Immature natural killer cell (primary cell): ENCODE measurements at regions not wholly inside any gene's neighbourhood (a gene's known extent, or its start where the extent isn't known, plus 50 kb on each side); places are given as distances from the start of the nearest gene placed in this dataset.

Experiments used
- DNase-seq, 3 donors: peaks; one replicate each; pipeline ENCODE4 v3.0.0; 2022; ENCODE audit warnings: mixed read lengths in 1 of 3
- H3K27ac Mint-ChIP-seq, 6 donors: one replicate each; pipeline ENCODE4 v1.8.0; 2020; ENCODE audit warnings: mixed read lengths in 6 of 6, mild to moderate bottlenecking in 5 of 6, inconsistent platforms in 4 of 6, moderate library complexity in 3 of 6
- H3K27me3 Mint-ChIP-seq, 3 donors: one replicate each; pipeline ENCODE4 v1.8.0; 2020 to 2021; ENCODE audit warnings: low read depth in 3 of 3, mild to moderate bottlenecking in 3 of 3, mixed read lengths in 3 of 3, moderate library complexity in 3 of 3, inconsistent platforms in 1 of 3
- H3K36me3 Mint-ChIP-seq, 3 donors: one replicate each; pipeline ENCODE4 v1.8.0; 2020; ENCODE audit warnings: mixed read lengths in 3 of 3, inconsistent platforms in 2 of 3, mild to moderate bottlenecking in 2 of 3
- H3K4me1 Mint-ChIP-seq, 2 donors: one replicate each; pipeline ENCODE4 v1.8.0; 2020; ENCODE audit warnings: inconsistent platforms in 2 of 2, mild to moderate bottlenecking in 2 of 2, mixed read lengths in 2 of 2, moderate library complexity in 1 of 2
- H3K4me3 Mint-ChIP-seq, 5 donors: one replicate each; pipeline ENCODE4 v1.8.0; 2020; ENCODE audit warnings: mild to moderate bottlenecking in 5 of 5, mixed read lengths in 5 of 5, inconsistent platforms in 3 of 5, moderate library complexity in 3 of 5
- H3K9me3 Mint-ChIP-seq, 6 donors: one replicate each; pipeline ENCODE4 v1.8.0; 2020; ENCODE audit warnings: mild to moderate bottlenecking in 6 of 6, mixed read lengths in 6 of 6, inconsistent platforms in 4 of 6, moderate library complexity in 3 of 6

- Mint-ChIP-seq H3K4me3 (no peak overlapping the region), H3K4me1 (no peaks in the 10 kb centered on the region), H3K9me3 (peaks cover 8 to 41% (median 15%) of the 10 kb centered on the region in 6 donors), H3K27ac (no peak overlapping the region), H3K27me3 (peaks cover 0 to 3% (median 0%) of the 10 kb centered on the region in 3 donors), H3K36me3 (peaks cover 0 to 6% (median 0%) of the 10 kb centered on the region in 3 donors)
- DNase-seq: no peak
Measured at GRCh38 chr10:105785721-105786120, 1144.6 kb downstream of the SORCS3 start.

GRCh38 chr10:105783936-105784483, 1142.9 kb downstream of the SORCS3 start:
- Mint-ChIP-seq H3K36me3 (peaks cover 0 to 6% (median 0%) of the 10 kb centered on the region in 3 donors), H3K9me3 (peaks cover 8 to 41% (median 15%) of the 10 kb centered on the region in 6 donors), H3K27ac (no peak overlapping the region), H3K27me3 (peaks cover 0 to 3% (median 0%) of the 10 kb centered on the region in 3 donors), H3K4me1 (no peaks in the 10 kb centered on the region), H3K4me3 (no peak overlapping the region)
- no peak for DNase-seq

GRCh38 chr10:105774881-105775280, 1133.8 kb downstream of the SORCS3 start:
- H3K27ac Mint-ChIP-seq: no peak overlapping the region

GRCh38 chr10:105774351-105774750, 1133.3 kb downstream of the SORCS3 start:
- peaks cover 0 to 14% (median 2%) of the 10 kb centered on the region in 6 donors for H3K9me3 Mint-ChIP-seq
- no peak overlapping the region for H3K4me3 Mint-ChIP-seq
- no peaks in the 10 kb centered on the region for H3K4me1 Mint-ChIP-seq
- no peaks in the 10 kb centered on the region for H3K36me3 Mint-ChIP-seq
- H3K27me3 Mint-ChIP-seq: peaks cover 0 to 2% (median 0%) of the 10 kb centered on the region in 3 donors
- H3K27ac Mint-ChIP-seq: no peak overlapping the region
- no peak for DNase-seq

More at GRCh38 chr10:105774881-105775280, 1133.8 kb downstream of the SORCS3 start:
- no peak for DNase-seq
- no peaks in the 10 kb centered on the region for H3K4me1 Mint-ChIP-seq
- H3K36me3 Mint-ChIP-seq: no peaks in the 10 kb centered on the region
- peaks cover 0 to 14% (median 1%) of the 10 kb centered on the region in 6 donors for H3K9me3 Mint-ChIP-seq
- peaks cover 0 to 2% (median 0%) of the 10 kb centered on the region in 3 donors for H3K27me3 Mint-ChIP-seq
- H3K4me3 Mint-ChIP-seq: no peak overlapping the region

GRCh38 chr10:105770524-105771212, 1129.6 kb downstream of the SORCS3 start:
- Mint-ChIP-seq H3K27me3 (peaks cover 0 to 3% (median 0%) of the 10 kb centered on the region in 3 donors), H3K9me3 (peaks cover 0 to 22% (median 6%) of the 10 kb centered on the region in 6 donors), H3K4me3 (no peak overlapping the region), H3K36me3 (no peaks in the 10 kb centered on the region), H3K27ac (no peak overlapping the region), H3K4me1 (no peaks in the 10 kb centered on the region)
- DNase-seq: no peak

- Mint-ChIP-seq H3K27me3 (peaks cover 0 to 6% (median 0%) of the 10 kb centered on the region in 3 donors), H3K4me3 (no peak overlapping the region), H3K4me1 (no peaks in the 10 kb centered on the region), H3K36me3 (no peaks in the 10 kb centered on the region), H3K9me3 (peaks cover 0 to 18% (median 10%) of the 10 kb centered on the region in 6 donors), H3K27ac (no peak overlapping the region)
- no peak for DNase-seq
Measured at GRCh38 chr10:105769248-105770184, 1128.4 kb downstream of the SORCS3 start.

- H3K36me3 Mint-ChIP-seq: no peaks in the 10 kb centered on the region
- no peaks in the 10 kb centered on the region for H3K4me1 Mint-ChIP-seq
- no peak overlapping the region for H3K4me3 Mint-ChIP-seq
- H3K27ac Mint-ChIP-seq: no peak overlapping the region
- peaks cover 2 to 53% (median 14%) of the 10 kb centered on the region in 6 donors for H3K9me3 Mint-ChIP-seq
- peaks cover 0 to 4% (median 0%) of the 10 kb centered on the region in 3 donors for H3K27me3 Mint-ChIP-seq
- DNase-seq: no peak
Measured at GRCh38 chr10:105763611-105764010, 1122.5 kb downstream of the SORCS3 start.

- DNase-seq: no peak
- Mint-ChIP-seq H3K27ac (no peak overlapping the region), H3K4me1 (no peaks in the 10 kb centered on the region), H3K4me3 (no peak overlapping the region), H3K9me3 (peaks cover 2 to 48% (median 17%) of the 10 kb centered on the region in 6 donors), H3K36me3 (no peaks in the 10 kb centered on the region), H3K27me3 (peaks cover 0 to 4% (median 0%) of the 10 kb centered on the region in 3 donors)
Measured at GRCh38 chr10:105761576-105762260, 1120.6 kb downstream of the SORCS3 start.

- H3K27ac Mint-ChIP-seq: no peak overlapping the region
- no peaks in the 10 kb centered on the region for H3K27me3 Mint-ChIP-seq
- peaks cover 3 to 40% (median 17%) of the 10 kb centered on the region in 6 donors for H3K9me3 Mint-ChIP-seq
- no peak overlapping the region for H3K4me3 Mint-ChIP-seq
- no peaks in the 10 kb centered on the region for H3K4me1 Mint-ChIP-seq
- H3K36me3 Mint-ChIP-seq: no peaks in the 10 kb centered on the region
- no peak for DNase-seq
Measured at GRCh38 chr10:105759669-105760068, 1118.6 kb downstream of the SORCS3 start.

GRCh38 chr10:105758209-105758998, 1117.3 kb downstream of the SORCS3 start:
- no peaks in the 10 kb centered on the region for H3K27me3 Mint-ChIP-seq
- DNase-seq: no peak
- H3K27ac Mint-ChIP-seq: no peak overlapping the region
- no peaks in the 10 kb centered on the region for H3K36me3 Mint-ChIP-seq
- peaks cover 2 to 34% (median 17%) of the 10 kb centered on the region in 6 donors for H3K9me3 Mint-ChIP-seq
- no peaks in the 10 kb centered on the region for H3K4me1 Mint-ChIP-seq
- no peak overlapping the region for H3K4me3 Mint-ChIP-seq

- no peak overlapping the region for H3K27ac Mint-ChIP-seq
- H3K36me3 Mint-ChIP-seq: no peaks in the 10 kb centered on the region
- H3K9me3 Mint-ChIP-seq: peaks cover 2 to 36% (median 13%) of the 10 kb centered on the region in 6 donors
- no peak for DNase-seq
- H3K27me3 Mint-ChIP-seq: no peaks in the 10 kb centered on the region
- no peak overlapping the region for H3K4me3 Mint-ChIP-seq
- H3K4me1 Mint-ChIP-seq: no peaks in the 10 kb centered on the region
Measured at GRCh38 chr10:105757302-105757701, 1116.2 kb downstream of the SORCS3 start.

GRCh38 chr10:105756386-105756785, 1115.3 kb downstream of the SORCS3 start:
- no peaks in the 10 kb centered on the region for H3K4me1 Mint-ChIP-seq
- H3K27ac Mint-ChIP-seq: no peak overlapping the region
- no peak overlapping the region for H3K4me3 Mint-ChIP-seq
- H3K27me3 Mint-ChIP-seq: no peaks in the 10 kb centered on the region
- DNase-seq: no peak
- no peaks in the 10 kb centered on the region for H3K36me3 Mint-ChIP-seq
- peaks cover 2 to 29% (median 16%) of the 10 kb centered on the region in 6 donors for H3K9me3 Mint-ChIP-seq

- no peaks in the 10 kb centered on the region for H3K4me1 Mint-ChIP-seq
- no peak for DNase-seq
- no peaks in the 10 kb centered on the region for H3K36me3 Mint-ChIP-seq
- no peak overlapping the region for H3K4me3 Mint-ChIP-seq
- peaks cover 4 to 22% (median 8%) of the 10 kb centered on the region in 6 donors for H3K9me3 Mint-ChIP-seq
- H3K27ac Mint-ChIP-seq: no peak overlapping the region
- H3K27me3 Mint-ChIP-seq: no peaks in the 10 kb centered on the region
Measured at GRCh38 chr10:105751688-105752087, 1110.6 kb downstream of the SORCS3 start.
